Adipocyte (in vitro differentiated cells): ENCODE measurements at regions not wholly inside any gene's neighbourhood (a gene's known extent, or its start where the extent isn't known, plus 50 kb on each side); places are given as distances from the start of the nearest gene placed in this dataset.
"Not testable (repeated sequence)": the region's sequence is repeated elsewhere in the genome, so short reads cannot be mapped to it uniquely, and the experiment has no call there.

ENCODE experiments used
- DNase-seq: peaks from one replicate; pipeline ENCODE4 v3.0.0-alpha.2; 2015; ENCODE audit warnings: low read depth
- H3K27me3 ChIP-seq: replicated peaks from 2 replicates; pipeline ENCODE4 v1.7.0; 2013; ENCODE audit warnings: mild to moderate bottlenecking, low read length, moderate library complexity; ENCODE audit not compliant: control insufficient read depth, insufficient read depth
- H3K36me3 ChIP-seq: 2 replicates; pipeline ENCODE4 v1.7.0; 2013; ENCODE audit warnings: low read length, mild to moderate bottlenecking, moderate library complexity; ENCODE audit not compliant: control insufficient read depth, insufficient read depth, severe bottlenecking
- H3K4me1 ChIP-seq: 2 replicates; pipeline ENCODE4 v1.7.0; 2013; ENCODE audit warnings: mild to moderate bottlenecking, low read length, moderate library complexity; ENCODE audit not compliant: control insufficient read depth, insufficient read depth
- H3K4me3 ChIP-seq: 2 replicates; pipeline ENCODE4 v1.7.0; 2013; ENCODE audit warnings: mild to moderate bottlenecking, low read length, moderate library complexity
- H3K9ac ChIP-seq: 2 replicates; pipeline ENCODE4 v1.7.0; 2013; ENCODE audit warnings: mild to moderate bottlenecking, low read length, moderate library complexity
- H3K9me3 ChIP-seq: 2 replicates; pipeline ENCODE4 v1.7.0; 2013; ENCODE audit warnings: mild to moderate bottlenecking, low read length, moderate library complexity; ENCODE audit not compliant: control insufficient read depth

DNA sequence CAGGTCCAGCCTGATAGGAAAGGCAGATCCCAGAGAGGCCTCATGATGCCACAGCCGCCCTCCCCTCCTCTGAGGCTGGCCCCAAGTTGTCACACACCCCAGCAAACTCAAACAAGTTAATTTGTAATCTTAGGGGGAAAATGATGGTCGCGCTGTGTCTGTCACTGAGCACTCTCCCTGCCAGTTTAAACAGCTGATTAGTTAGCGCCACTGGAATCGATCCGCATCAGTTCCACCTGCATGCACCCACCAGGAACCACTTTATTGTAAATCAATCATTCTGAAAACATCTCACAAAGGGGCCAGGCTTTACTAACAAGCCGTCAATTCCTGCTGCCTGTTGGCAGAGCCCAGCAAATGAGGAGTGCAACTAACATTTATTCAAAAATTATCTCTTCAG is 870.9 kb downstream of the KCNMA1 start:
- H3K4me3 ChIP-seq = no peak overlapping the region
- H3K36me3 ChIP-seq = no peaks in the 10 kb centered on the region
- no peak for DNase-seq
- no peaks in the 10 kb centered on the region for H3K27me3 ChIP-seq
- H3K9ac ChIP-seq = no peak overlapping the region
- H3K9me3 ChIP-seq = no peaks in the 10 kb centered on the region
- no peaks in the 10 kb centered on the region for H3K4me1 ChIP-seq

DNA sequence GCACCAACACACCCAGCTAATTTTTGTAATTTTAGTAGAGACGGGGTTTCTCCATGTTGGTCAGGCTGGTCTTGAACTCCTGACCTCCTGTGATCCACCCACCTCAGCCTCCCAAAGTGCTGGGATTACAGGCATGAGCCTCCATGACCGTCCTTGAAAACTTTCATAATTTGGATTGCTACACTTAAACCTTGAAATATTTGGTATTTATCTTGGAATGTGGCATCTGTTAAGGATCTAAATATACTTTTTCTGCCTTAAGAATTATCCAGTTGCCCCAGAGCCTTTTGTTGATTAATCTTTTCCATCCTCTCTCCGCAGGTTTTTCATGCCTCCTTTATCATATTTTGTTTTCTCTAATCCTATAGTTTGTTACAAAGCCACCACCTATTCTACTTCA is 872.7 kb downstream of the KCNMA1 start:
- H3K4me3 ChIP-seq, H3K9ac ChIP-seq, H3K27me3 ChIP-seq, H3K4me1 ChIP-seq, H3K9me3 ChIP-seq, H3K36me3 ChIP-seq: not testable (repeated sequence)
- peak; percentile 12 for DNase-seq

DNA sequence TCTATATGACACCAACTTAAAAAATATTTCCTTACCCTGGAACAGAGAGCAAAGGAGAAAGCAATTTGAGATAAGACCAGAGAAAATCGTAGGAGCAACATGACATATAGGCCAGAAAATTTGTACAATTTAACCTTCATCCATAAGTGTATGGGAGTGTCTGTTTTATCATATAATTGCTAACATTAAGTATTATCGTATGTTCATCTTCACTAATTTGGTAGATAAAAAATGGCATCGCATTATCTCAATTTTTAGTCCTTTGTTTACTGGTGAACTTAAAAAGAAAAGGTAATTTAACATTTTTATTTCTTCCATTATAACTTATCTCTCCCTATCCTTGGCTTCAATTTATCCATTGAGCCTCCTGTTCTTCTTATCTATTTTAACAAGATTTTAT is 873.4 kb downstream of the KCNMA1 start:
- no peak for DNase-seq
- Histone ChIP-seq H3K9me3 (no peaks in the 10 kb centered on the region), H3K4me1 (no peaks in the 10 kb centered on the region), H3K9ac (no peak overlapping the region), H3K36me3 (no peaks in the 10 kb centered on the region), H3K4me3 (no peak overlapping the region), H3K27me3 (peaks cover 4% of the 10 kb centered on the region)

DNA sequence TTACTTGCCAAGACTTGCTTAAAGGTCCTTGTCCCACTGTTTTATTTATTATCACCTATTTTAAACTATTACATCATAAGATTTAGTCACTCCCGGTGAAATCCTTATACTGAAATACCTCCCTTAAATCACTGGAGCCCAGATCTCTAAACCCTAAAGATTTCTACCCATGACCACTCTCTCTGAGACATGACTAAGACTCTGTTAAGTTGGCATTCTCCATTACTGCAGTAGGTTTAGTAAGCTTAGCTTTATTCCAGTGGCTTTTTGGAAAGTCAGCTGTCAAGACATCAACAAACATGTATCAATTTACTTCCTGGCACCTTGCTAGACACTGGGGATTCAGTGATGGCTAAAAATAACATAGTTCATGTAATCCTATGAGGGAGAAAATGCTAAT is 874.2 kb downstream of the KCNMA1 start:
- DNase-seq = no peak
- Histone ChIP-seq H3K4me1 (no peaks in the 10 kb centered on the region), H3K27me3 (peaks cover 4% of the 10 kb centered on the region), H3K36me3 (no peaks in the 10 kb centered on the region), H3K9ac (no peak overlapping the region), H3K4me3 (no peak overlapping the region), H3K9me3 (no peaks in the 10 kb centered on the region)

DNA sequence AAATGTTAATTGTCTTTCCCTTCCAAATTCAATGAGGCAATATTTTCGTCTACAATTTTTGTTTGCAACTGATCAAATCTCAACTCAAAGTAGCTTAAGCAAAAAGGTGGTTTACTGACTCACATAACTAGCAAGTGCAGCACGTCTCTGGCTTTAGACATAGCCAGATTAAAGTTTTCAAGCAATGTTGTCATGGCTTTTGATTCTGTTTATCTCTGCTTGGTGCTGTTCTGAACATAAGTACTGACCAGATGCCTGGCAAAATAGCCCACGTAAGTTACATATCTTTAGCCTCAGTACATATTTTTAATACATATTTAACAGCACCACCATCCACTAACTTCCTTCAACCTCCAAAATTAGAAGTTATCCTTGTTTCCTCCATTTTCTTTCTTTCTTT is 877.9 kb downstream of the KCNMA1 start:
- H3K36me3 ChIP-seq = no peaks in the 10 kb centered on the region
- H3K9ac ChIP-seq = no peak overlapping the region
- no peaks in the 10 kb centered on the region for H3K9me3 ChIP-seq
- DNase-seq = peak; percentile 14
- peaks cover 4% of the 10 kb centered on the region for H3K27me3 ChIP-seq
- H3K4me1 ChIP-seq = no peaks in the 10 kb centered on the region
- H3K4me3 ChIP-seq = no peak overlapping the region

DNA sequence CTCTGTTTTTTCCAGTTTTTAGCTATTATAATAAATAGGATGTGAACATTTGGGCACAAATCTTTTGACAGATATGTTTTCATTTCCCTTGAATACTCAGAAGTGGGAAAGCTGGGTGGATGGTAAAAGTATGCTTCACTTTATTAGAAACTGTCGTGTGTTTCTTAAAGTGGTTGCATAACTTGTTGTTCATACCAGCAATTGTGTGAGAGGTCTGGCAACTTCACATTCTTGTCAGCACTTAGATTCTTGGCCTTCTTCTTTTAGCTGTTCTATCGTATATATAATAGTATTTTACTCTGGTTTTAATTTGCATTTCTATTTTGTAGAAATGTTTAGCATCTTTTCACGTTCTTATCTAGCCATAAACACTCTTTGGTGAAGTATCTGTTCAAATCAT is 894.4 kb downstream of the KCNMA1 start:
- Histone ChIP-seq H3K36me3 (no peaks in the 10 kb centered on the region), H3K27me3 (no peaks in the 10 kb centered on the region), H3K4me3 (no peak overlapping the region), H3K9ac (peak overlapping the region; percentile 34), H3K9me3 (no peaks in the 10 kb centered on the region), H3K4me1 (no peaks in the 10 kb centered on the region)
- no peak for DNase-seq

DNA sequence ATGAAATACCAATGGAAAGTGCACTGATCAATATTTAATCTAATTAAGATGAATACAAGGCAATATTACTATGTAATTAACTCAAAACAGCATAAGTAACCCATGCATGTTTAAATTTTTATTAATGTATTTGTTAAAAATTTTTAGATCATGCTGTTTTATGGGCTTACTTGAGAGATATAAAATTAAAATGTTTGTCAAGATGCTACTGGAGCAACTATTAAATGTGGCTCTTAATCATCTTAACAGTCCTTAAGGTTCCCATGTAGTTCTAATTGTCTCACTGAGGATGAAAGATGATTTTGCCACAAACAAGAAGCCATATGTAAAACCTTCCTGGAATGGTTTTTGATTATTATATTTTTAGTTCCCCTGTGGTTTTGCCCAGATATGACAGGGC is 897.1 kb downstream of the KCNMA1 start:
- no peak overlapping the region for H3K9ac ChIP-seq
- DNase-seq = no peak
- peaks cover 3% of the 10 kb centered on the region for H3K4me1 ChIP-seq
- no peaks in the 10 kb centered on the region for H3K36me3 ChIP-seq
- no peaks in the 10 kb centered on the region for H3K9me3 ChIP-seq
- H3K4me3 ChIP-seq = no peak overlapping the region
- H3K27me3 ChIP-seq = no peaks in the 10 kb centered on the region

DNA sequence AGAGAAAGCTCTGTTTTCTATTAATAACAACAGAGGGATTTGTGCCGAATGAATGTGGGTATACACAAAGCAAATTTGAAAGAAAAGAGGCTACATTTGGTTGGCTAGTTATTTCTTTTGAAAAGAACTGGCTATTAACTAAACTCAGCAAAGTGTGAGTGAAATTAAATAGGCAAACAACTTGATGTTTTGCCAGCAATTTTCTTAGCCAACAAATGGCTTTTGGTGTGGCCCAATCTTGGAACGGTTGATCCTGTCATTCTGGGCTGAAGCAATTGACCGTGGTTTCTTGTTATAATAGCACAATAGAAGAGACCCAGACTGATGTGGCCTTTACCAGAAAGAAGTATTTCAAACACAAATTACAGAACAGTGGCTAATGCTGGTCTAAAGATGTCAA is 898.6 kb downstream of the KCNMA1 start:
- no peak overlapping the region for H3K4me3 ChIP-seq
- peaks cover 3% of the 10 kb centered on the region for H3K4me1 ChIP-seq
- no peak overlapping the region for H3K9ac ChIP-seq
- no peak for DNase-seq
- no peaks in the 10 kb centered on the region for H3K36me3 ChIP-seq
- H3K9me3 ChIP-seq = no peaks in the 10 kb centered on the region
- no peaks in the 10 kb centered on the region for H3K27me3 ChIP-seq

DNA sequence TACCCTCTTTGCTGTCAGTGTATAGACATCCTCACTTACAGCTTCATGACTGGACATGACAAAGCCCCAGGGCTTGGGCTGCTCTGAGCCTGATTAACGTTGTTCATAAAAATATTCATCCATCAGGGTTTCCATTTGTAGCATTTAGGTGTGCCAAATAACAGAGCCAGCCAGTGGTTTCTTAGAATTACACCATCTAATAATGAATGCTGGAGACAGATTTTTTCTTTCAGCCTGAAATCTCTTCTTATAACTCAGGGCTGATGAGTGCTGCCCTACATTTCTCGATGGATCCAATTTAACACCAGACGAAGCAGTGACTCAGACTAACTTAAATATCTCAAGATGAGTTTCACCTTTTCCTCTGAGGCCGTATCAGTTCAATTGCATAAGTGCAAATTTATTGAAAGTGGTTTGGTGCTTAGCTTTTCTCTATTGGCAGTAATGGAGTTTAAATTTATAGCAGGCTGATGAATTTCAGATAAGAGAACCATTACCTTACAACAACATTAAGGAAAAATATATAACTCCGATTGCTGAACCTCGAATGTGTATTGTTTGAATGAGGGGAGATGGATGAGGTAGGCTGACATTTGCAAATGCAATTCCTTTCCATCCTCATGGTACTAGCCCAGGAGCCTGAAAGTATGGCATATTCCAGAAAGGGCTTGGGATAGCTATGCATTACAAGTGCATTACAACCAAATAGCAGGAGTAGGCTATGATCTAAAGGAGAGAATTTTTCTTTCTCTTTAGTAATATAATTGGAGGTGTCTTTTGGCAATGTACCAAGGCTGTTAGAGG is 900.6 kb downstream of the KCNMA1 start:
- Histone ChIP-seq H3K4me3 (no peak overlapping the region), H3K27me3 (no peaks in the 10 kb centered on the region), H3K9me3 (no peaks in the 10 kb centered on the region), H3K36me3 (no peaks in the 10 kb centered on the region), H3K4me1 (peaks cover 3% of the 10 kb centered on the region), H3K9ac (no peak overlapping the region)
- no peak for DNase-seq

DNA sequence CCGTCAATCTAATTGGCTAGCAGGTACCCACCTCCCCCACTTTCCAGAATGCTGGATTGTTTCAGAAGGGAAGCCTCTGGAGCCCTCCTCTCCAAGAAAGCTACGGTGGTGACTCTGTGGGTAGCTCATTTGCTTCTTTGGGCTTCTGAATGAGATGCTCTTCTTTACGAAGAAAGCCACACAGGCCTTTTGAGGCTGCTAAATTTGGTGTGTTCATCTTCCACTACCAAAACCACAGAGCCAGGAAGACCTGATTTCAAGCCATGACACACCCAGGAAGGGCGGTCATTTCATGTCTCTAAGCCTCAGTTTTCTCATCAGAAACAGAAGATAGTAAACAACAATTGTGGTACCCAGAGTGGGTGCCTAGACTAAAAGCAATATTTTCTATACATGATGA is 901.2 kb downstream of the KCNMA1 start:
- DNase-seq = no peak
- Histone ChIP-seq H3K4me1 (peaks cover 3% of the 10 kb centered on the region), H3K4me3 (no peak overlapping the region), H3K27me3 (no peaks in the 10 kb centered on the region), H3K9me3 (peaks cover 5% of the 10 kb centered on the region), H3K9ac (no peak overlapping the region), H3K36me3 (no peaks in the 10 kb centered on the region)

DNA sequence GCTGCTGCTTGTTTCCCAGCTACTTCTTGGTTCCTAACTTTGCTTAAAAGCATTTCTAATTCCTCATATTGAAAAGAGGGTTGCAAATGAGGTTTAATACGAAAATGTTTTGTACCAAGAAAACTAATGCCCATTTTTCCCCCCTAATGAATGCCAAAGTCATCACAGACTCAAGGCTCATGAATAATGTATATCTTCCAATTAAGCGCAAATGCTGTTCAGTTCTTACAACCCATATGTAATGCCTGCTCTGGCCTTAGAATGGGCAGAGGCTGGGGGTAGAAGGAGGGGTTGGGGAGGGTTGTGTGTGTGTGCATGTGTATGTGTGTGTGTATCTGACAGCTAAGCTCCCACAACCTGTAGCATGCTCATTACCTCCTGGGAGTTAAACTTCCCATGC is 901.7 kb downstream of the KCNMA1 start:
- H3K36me3 ChIP-seq = no peaks in the 10 kb centered on the region
- H3K27me3 ChIP-seq = peaks cover 4% of the 10 kb centered on the region
- H3K9me3 ChIP-seq = peaks cover 10% of the 10 kb centered on the region
- H3K4me3 ChIP-seq = no peak overlapping the region
- DNase-seq = no peak
- no peak overlapping the region for H3K9ac ChIP-seq
- H3K4me1 ChIP-seq = peaks cover 3% of the 10 kb centered on the region

DNA sequence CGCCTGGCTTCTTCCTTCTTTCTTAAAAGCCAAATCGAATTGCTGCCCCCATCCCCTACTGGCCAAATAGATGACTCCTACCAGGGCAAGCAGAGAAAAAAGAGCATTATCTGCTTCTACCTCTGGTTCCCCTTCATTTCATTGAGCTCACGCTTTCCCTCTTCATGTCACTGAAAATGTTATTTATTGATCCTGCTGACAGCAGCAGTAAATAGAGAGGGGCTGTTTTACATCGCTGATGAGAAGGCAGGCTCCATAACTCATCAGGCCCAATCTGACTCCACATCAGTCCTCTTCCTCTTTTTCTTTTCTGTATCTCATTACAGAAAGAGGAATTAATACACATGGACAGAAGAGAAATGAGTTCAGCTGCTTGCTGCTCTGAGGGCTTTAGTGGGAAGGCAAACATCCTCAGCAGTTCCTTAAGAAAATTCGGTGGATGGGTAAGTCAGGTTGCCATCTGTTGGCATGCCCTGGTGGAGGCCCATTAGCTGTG is 904.1 kb downstream of the KCNMA1 start:
- peaks cover 15% of the 10 kb centered on the region for H3K9me3 ChIP-seq
- H3K4me1 ChIP-seq = peaks cover 3% of the 10 kb centered on the region
- H3K36me3 ChIP-seq = no peaks in the 10 kb centered on the region
- no peak overlapping the region for H3K9ac ChIP-seq
- DNase-seq = no peak
- H3K4me3 ChIP-seq = no peak overlapping the region
- peaks cover 5% of the 10 kb centered on the region for H3K27me3 ChIP-seq
